ENCODE measurements at regions not wholly inside any gene's neighbourhood (a gene's known extent, or its start where the extent isn't known, plus 50 kb on each side); places are given as distances from the start of the nearest gene placed in this dataset.

- no peak for TF ChIP-seq ZC3H10 (CRISPR knock-in tag; IDR thresholded peaks at IDR 0.05)
- no peak for TF ChIP-seq BACH2 (CRISPR knock-in tag; IDR thresholded peaks at IDR 0.05; ENCODE audit: borderline replicate concordance)
- no peak for TF ChIP-seq SNAI2 (CRISPR knock-in tag; IDR thresholded peaks at IDR 0.05)
- no peak for TF ChIP-seq OSR1 (CRISPR knock-in tag; IDR thresholded peaks at IDR 0.05)
These were observed 62.5 kb upstream of the ARHGAP29 start for GRCh38 chr1:94299627-94300553.

Measured in SK-N-SH treated with all-trans-retinoic acid at 6 μM for 48 hours (cell line).